HEK293 (cell line): ENCODE measurements at regions not wholly inside any gene's neighbourhood (a gene's known extent, or its start where the extent isn't known, plus 50 kb on each side); places are given as distances from the start of the nearest gene placed in this dataset.

Experiments
- ATF2 ChIP-seq: fragments of 450-650 bp; formaldehyde crosslinking; IDR thresholded peaks from 2 replicates; pipeline ENCODE4 v1.5.1; 2016; ENCODE audit warnings: missing biosample characterization, missing genetic modification characterization, low read depth
- CTCF ChIP-seq: fragments of 450-650 bp; formaldehyde crosslinking; IDR thresholded peaks from 2 replicates; pipeline ENCODE4 v1.5.1; 2016; ENCODE audit warnings: missing biosample characterization, missing genetic modification characterization
- PBX3 ChIP-seq: sonication (generic); formaldehyde crosslinking; IDR thresholded peaks from 2 replicates; pipeline ENCODE4 v1.8.1; 2022; ENCODE audit warnings: mild to moderate bottlenecking, moderate library complexity, missing genetic modification reagents
- REST ChIP-seq: fragments of 450-650 bp; formaldehyde crosslinking; IDR thresholded peaks from 2 replicates; pipeline ENCODE4 v1.5.1; 2016; ENCODE audit warnings: missing biosample characterization, missing genetic modification characterization
- ZFP37 ChIP-seq: fragments of 450-650 bp; formaldehyde crosslinking; IDR thresholded peaks from 2 replicates; pipeline ENCODE4 v1.5.1; 2016; ENCODE audit warnings: missing biosample characterization, missing genetic modification characterization
- ZNF23 ChIP-seq: fragments of 450-650 bp; formaldehyde crosslinking; IDR thresholded peaks from 2 replicates; pipeline ENCODE4 v1.5.1; 2016; ENCODE audit warnings: missing biosample characterization, missing genetic modification characterization, borderline replicate concordance
- ZNF416 ChIP-seq: fragments of 450-650 bp; formaldehyde crosslinking; IDR thresholded peaks from 2 replicates; pipeline ENCODE4 v1.5.1; 2016; ENCODE audit warnings: missing biosample characterization, missing genetic modification characterization
- ZNF433 ChIP-seq: fragments of 450-650 bp; formaldehyde crosslinking; IDR thresholded peaks from 2 replicates; pipeline ENCODE4 v1.5.1; 2016; ENCODE audit warnings: missing biosample characterization, missing genetic modification characterization, low read depth
- ZNF510 ChIP-seq: fragments of 450-650 bp; formaldehyde crosslinking; IDR thresholded peaks from 2 replicates; pipeline ENCODE4 v1.5.1; 2018; ENCODE audit warnings: mild to moderate bottlenecking, missing genetic modification characterization, missing biosample characterization; ENCODE audit not compliant: insufficient replicate concordance
- ZNF555 ChIP-seq: fragments of 450-650 bp; formaldehyde crosslinking; conservative IDR thresholded peaks from 2 replicates; pipeline ENCODE4 v1.5.1; 2017; ENCODE audit warnings: missing biosample characterization, mild to moderate bottlenecking, missing genetic modification characterization, inconsistent platforms
- ZNF670 ChIP-seq: fragments of 450-650 bp; formaldehyde crosslinking; IDR thresholded peaks from 2 replicates; pipeline ENCODE4 v1.5.1; 2016; ENCODE audit warnings: missing biosample characterization, missing genetic modification characterization, low read depth
- ZNF792 ChIP-seq: fragments of 450-650 bp; formaldehyde crosslinking; IDR thresholded peaks from 2 replicates; pipeline ENCODE4 v1.5.1; 2016; ENCODE audit warnings: missing biosample characterization, missing genetic modification characterization
- ZSCAN5A ChIP-seq: fragments of 450-650 bp; formaldehyde crosslinking; IDR thresholded peaks from 2 replicates; pipeline ENCODE4 v1.5.1; 2016; ENCODE audit warnings: missing biosample characterization, missing genetic modification characterization

- TF ChIP-seq REST (no peak), ZNF555 (tag by site-specific recombination) (no peak), ZNF792 (tag by site-specific recombination) (no peak), ZNF433 (no peak), ZNF23 (tag by site-specific recombination) (no peak), ATF2 (tag by site-specific recombination) (no peak), ZSCAN5A (tag by site-specific recombination) (no peak), PBX3 (no peak), ZFP37 (tag by site-specific recombination) (no peak), CTCF (no peak), ZNF670 (tag by site-specific recombination) (no peak), ZNF510 (tag by site-specific recombination) (no peak), ZNF416 (tag by site-specific recombination) (no peak)
These were observed 84.6 kb upstream of the PICALM start for GRCh38 chr11:86153439-86153838.
